Chondrocyte (in vitro differentiated cells): ENCODE measurements at regions not wholly inside any gene's neighbourhood (a gene's known extent, or its start where the extent isn't known, plus 50 kb on each side); places are given as distances from the start of the nearest gene placed in this dataset.

ENCODE experiments used
- DNase-seq: peaks from one replicate; pipeline ENCODE4 v3.0.0; 2021; ENCODE audit warnings: mixed read lengths, low spot score
- H3K27ac Mint-ChIP-seq: one replicate; pipeline ENCODE4 v1.8.0; 2021; ENCODE audit warnings: mild to moderate bottlenecking, moderate library complexity, mixed read lengths; ENCODE audit not compliant: unreplicated experiment
- H3K27me3 Mint-ChIP-seq: 2 replicates; pipeline ENCODE4 v1.8.0; 2021; ENCODE audit warnings: low read depth, mixed read lengths
- H3K36me3 Mint-ChIP-seq: 2 replicates; pipeline ENCODE4 v1.8.0; 2021; ENCODE audit warnings: low read depth, mixed read lengths
- H3K4me1 Mint-ChIP-seq: 2 replicates; pipeline ENCODE4 v1.8.0; 2021; ENCODE audit warnings: low read depth, mild to moderate bottlenecking, mixed read lengths
- H3K4me3 Mint-ChIP-seq: one replicate; pipeline ENCODE4 v1.8.0; 2021; ENCODE audit warnings: mild to moderate bottlenecking, moderate library complexity, mixed read lengths; ENCODE audit not compliant: unreplicated experiment
- H3K9me3 Mint-ChIP-seq: 2 replicates; pipeline ENCODE4 v1.8.0; 2021; ENCODE audit warnings: low read depth, mixed read lengths
- TF ChIP-seq, protein P1 (sequence below): fragments of 200-600 bp; sonication (generic); IDR thresholded peaks from 2 replicates; pipeline ENCODE4 v1.5.0; 2021; ENCODE audit warnings: antibody characterized with exemption, mild to moderate bottlenecking, moderate library complexity

GRCh38 chr7:89554209-89554608 is 600.1 kb upstream of the STEAP1 start:
- Mint-ChIP-seq H3K27ac (no peak overlapping the region), H3K4me1 (no peaks in the 10 kb centered on the region), H3K36me3 (no peaks in the 10 kb centered on the region), H3K27me3 (no peaks in the 10 kb centered on the region), H3K9me3 (no peaks in the 10 kb centered on the region), H3K4me3 (no peak overlapping the region)
- no peak for DNase-seq
- TF ChIP-seq, protein P1, sequence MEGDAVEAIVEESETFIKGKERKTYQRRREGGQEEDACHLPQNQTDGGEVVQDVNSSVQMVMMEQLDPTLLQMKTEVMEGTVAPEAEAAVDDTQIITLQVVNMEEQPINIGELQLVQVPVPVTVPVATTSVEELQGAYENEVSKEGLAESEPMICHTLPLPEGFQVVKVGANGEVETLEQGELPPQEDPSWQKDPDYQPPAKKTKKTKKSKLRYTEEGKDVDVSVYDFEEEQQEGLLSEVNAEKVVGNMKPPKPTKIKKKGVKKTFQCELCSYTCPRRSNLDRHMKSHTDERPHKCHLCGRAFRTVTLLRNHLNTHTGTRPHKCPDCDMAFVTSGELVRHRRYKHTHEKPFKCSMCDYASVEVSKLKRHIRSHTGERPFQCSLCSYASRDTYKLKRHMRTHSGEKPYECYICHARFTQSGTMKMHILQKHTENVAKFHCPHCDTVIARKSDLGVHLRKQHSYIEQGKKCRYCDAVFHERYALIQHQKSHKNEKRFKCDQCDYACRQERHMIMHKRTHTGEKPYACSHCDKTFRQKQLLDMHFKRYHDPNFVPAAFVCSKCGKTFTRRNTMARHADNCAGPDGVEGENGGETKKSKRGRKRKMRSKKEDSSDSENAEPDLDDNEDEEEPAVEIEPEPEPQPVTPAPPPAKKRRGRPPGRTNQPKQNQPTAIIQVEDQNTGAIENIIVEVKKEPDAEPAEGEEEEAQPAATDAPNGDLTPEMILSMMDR = no peak

- TF ChIP-seq, protein P1 = no peak
- no peaks in the 10 kb centered on the region for H3K4me1 Mint-ChIP-seq
- H3K36me3 Mint-ChIP-seq = no peaks in the 10 kb centered on the region
- no peak overlapping the region for H3K4me3 Mint-ChIP-seq
- H3K9me3 Mint-ChIP-seq = no peaks in the 10 kb centered on the region
- H3K27me3 Mint-ChIP-seq = peaks cover 1% of the 10 kb centered on the region
- no peak overlapping the region for H3K27ac Mint-ChIP-seq
- DNase-seq = no peak
Measured at GRCh38 chr7:89559596-89559995, 594.7 kb upstream of the STEAP1 start.

DNA sequence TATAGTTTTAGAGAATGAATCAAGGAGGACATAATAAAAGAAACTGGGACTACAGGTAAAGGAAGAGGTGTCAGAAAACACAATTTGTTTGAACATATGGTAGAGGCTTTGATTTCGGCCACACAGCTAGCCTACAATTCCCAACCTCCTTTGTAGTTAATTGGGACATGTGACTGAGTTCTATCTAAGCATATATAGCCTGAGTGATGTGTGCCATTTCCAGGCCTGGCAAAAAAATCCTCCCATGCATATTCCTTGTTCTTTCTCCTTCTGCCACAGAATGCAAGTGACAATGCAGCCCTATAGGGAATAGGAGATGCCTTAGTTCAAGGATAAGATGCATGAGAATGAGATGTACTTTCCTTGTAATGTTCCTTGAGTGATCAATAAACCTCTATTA is 590.7 kb upstream of the STEAP1 start:
- Mint-ChIP-seq H3K9me3 (peaks cover 15% of the 10 kb centered on the region), H3K27ac (no peak overlapping the region), H3K4me1 (no peaks in the 10 kb centered on the region), H3K36me3 (no peaks in the 10 kb centered on the region), H3K27me3 (peaks cover 1% of the 10 kb centered on the region), H3K4me3 (no peak overlapping the region)
- no peak for DNase-seq
- TF ChIP-seq, protein P1 = no peak

GRCh38 chr7:89584896-89585295 is 569.4 kb upstream of the STEAP1 start:
- Mint-ChIP-seq H3K27me3 (no peaks in the 10 kb centered on the region), H3K36me3 (no peaks in the 10 kb centered on the region), H3K4me1 (no peaks in the 10 kb centered on the region), H3K9me3 (peaks cover 37% of the 10 kb centered on the region), H3K4me3 (no peak overlapping the region), H3K27ac (no peak overlapping the region)
- no peak for DNase-seq
- TF ChIP-seq, protein P1 = no peak

GRCh38 chr7:89593125-89593524 is 561.1 kb upstream of the STEAP1 start:
- Mint-ChIP-seq H3K36me3 (no peaks in the 10 kb centered on the region), H3K27me3 (peaks cover 2% of the 10 kb centered on the region), H3K27ac (no peak overlapping the region), H3K4me1 (no peaks in the 10 kb centered on the region), H3K4me3 (no peak overlapping the region), H3K9me3 (peaks cover 12% of the 10 kb centered on the region)
- TF ChIP-seq, protein P1 = no peak
- DNase-seq = no peak
